ENCODE measurements at regions not wholly inside any gene's neighbourhood (a gene's known extent, or its start where the extent isn't known, plus 50 kb on each side); places are given as distances from the start of the nearest gene placed in this dataset.

GRCh38 chr22:48424661-48425060 lies 1403.0 kb downstream of the BRD1 start:
- TF ChIP-seq NR2C2 (CRISPR knock-in tag; IDR thresholded peaks at IDR 0.05; ENCODE audit: borderline replicate concordance) (no peak), KLF9 (CRISPR knock-in tag; IDR thresholded peaks at IDR 0.05; ENCODE audit: low read depth) (no peak), SNAPC2 (CRISPR knock-in tag; IDR thresholded peaks at IDR 0.05) (no peak), ZBTB8A (CRISPR knock-in tag; IDR thresholded peaks at IDR 0.05; ENCODE audit: borderline replicate concordance, low read depth) (no peak), ZNF546 (CRISPR knock-in tag; conservative IDR thresholded peaks at IDR 0.05) (no peak), E2F2 (CRISPR knock-in tag; IDR thresholded peaks at IDR 0.05; ENCODE audit: borderline replicate concordance) (no peak), HNF1A (IDR thresholded peaks at IDR 0.05; ENCODE audit: low read depth) (no peak), HNF1A (CRISPR knock-in tag; IDR thresholded peaks at IDR 0.05; ENCODE audit: borderline replicate concordance) (no peak), KDM6A (CRISPR knock-in tag; IDR thresholded peaks at IDR 0.05; ENCODE audit: low read depth) (no peak), ZNF572 (CRISPR knock-in tag; IDR thresholded peaks at IDR 0.05) (no peak)
- DNase-seq (ENCODE audit: low spot score): no peak
- CTCF ChIA-PET (ENCODE audit: low intra/inter-chr PET ratio, low total read pairs): no interaction called here
- no peak overlapping the region for H2AFZ ChIP-seq (ENCODE audit: low read length)
- WGBS (ENCODE audit: low lambda C conversion rate): 0% methylated on average over 2 of the region's 5 CpGs
- no peaks in the 10 kb centered on the region for H3K4me1 ChIP-seq (ENCODE audit: insufficient read depth, low read length)
- in situ Hi-C loops (cut with HindIII; ENCODE audit: extremely low pct_ligation_motif_present, low pct_unique_long_range_greater_than_20kb) (no loop called here), intact Hi-C loops (cut with micrococcal nuclease; ENCODE audit: unreplicated experiment) (no loop called here)
- ATAC-seq: no peak
- H3K27me3 ChIP-seq (ENCODE audit: control insufficient read depth in 1 of 2, insufficient read depth in 2 of 2, low read length in 2 of 2): peaks cover 10 to 76% of the 10 kb centered on the region in 2 experiments; a peak in 4 of 5 replicates
- no peak overlapping the region for H3K4me2 ChIP-seq (ENCODE audit: low read depth, low read length)
- H4K20me1 ChIP-seq (ENCODE audit: insufficient read depth, low read length): 0 out of 2 replicates have a peak, but pooled peaks cover 6% of the 10 kb centered on the region
- FAIRE-seq: no peak
- no peak overlapping the region for H3K4me3 ChIP-seq (replicated peaks in 1 of 3; ENCODE audit: insufficient read depth in 1 of 3, low read depth in 2 of 3, low read length in 3 of 3)
- no peak overlapping the region for H3K9ac ChIP-seq (ENCODE audit: insufficient read depth, low read depth, low read length)
- H3K79me2 ChIP-seq (ENCODE audit: insufficient read depth, low read length): no peaks in the 10 kb centered on the region
- no peaks in the 10 kb centered on the region for H3K9me3 ChIP-seq (ENCODE audit: low read length)
- H3K27ac ChIP-seq (ENCODE audit: extremely low read length, insufficient read depth, low read length): no peak overlapping the region
- H3K36me3 ChIP-seq (replicated peaks in 1 of 2; ENCODE audit: control insufficient read depth in 1 of 2, insufficient read depth in 2 of 2, low read length in 2 of 2): no peaks in the 10 kb centered on the region
- POLR2A ChIA-PET: no interaction called here
- no TSS peak for BruUV-seq (replicated peaks)

Data from HepG2 (cell line).